Middle frontal gyrus (tissue), 1 donor: ENCODE measurements at regions not wholly inside any gene's neighbourhood (a gene's known extent, or its start where the extent isn't known, plus 50 kb on each side); places are given as distances from the start of the nearest gene placed in this dataset.

Experiments
- DNase-seq: peaks from one replicate; pipeline ENCODE4 v3.0.0-alpha.2; 2015; ENCODE audit warnings: low spot score; ENCODE audit errors: extremely low spot score

- no peak for DNase-seq
Measured at GRCh38 chr4:124276461-124276860, 436.1 kb downstream of the ANKRD50 start.

- DNase-seq, result no peak
Measured at GRCh38 chr4:124277691-124278090, 434.8 kb downstream of the ANKRD50 start.

- no peak for DNase-seq
Measured at GRCh38 chr4:124278477-124278876, 434.1 kb downstream of the ANKRD50 start.

GRCh38 chr4:124279741-124280140 is 432.8 kb downstream of the ANKRD50 start:
- no peak for DNase-seq

GRCh38 chr4:124282301-124282898 is 430.1 kb downstream of the ANKRD50 start:
- DNase-seq, result no peak

GRCh38 chr4:124288706-124289486 is 423.6 kb downstream of the ANKRD50 start:
- DNase-seq, result no peak

GRCh38 chr4:124290678-124291077 is 421.9 kb downstream of the ANKRD50 start:
- no peak for DNase-seq

GRCh38 chr4:124295413-124295812 is 417.1 kb downstream of the ANKRD50 start:
- no peak for DNase-seq

- no peak for DNase-seq
Measured at GRCh38 chr4:124304941-124305340, 407.6 kb downstream of the ANKRD50 start.

GRCh38 chr4:124306352-124306751 is 406.2 kb downstream of the ANKRD50 start:
- no peak for DNase-seq

GRCh38 chr4:124307143-124307542 is 405.4 kb downstream of the ANKRD50 start:
- no peak for DNase-seq

GRCh38 chr4:124318292-124318691 is 394.2 kb downstream of the ANKRD50 start:
- DNase-seq, result no peak

- no peak for DNase-seq
Measured at GRCh38 chr4:124321364-124321763, 391.2 kb downstream of the ANKRD50 start.

- DNase-seq, result no peak
Measured at GRCh38 chr4:124322234-124323065, 390.1 kb downstream of the ANKRD50 start.

GRCh38 chr4:124325690-124326089 is 386.8 kb downstream of the ANKRD50 start:
- DNase-seq, result no peak

GRCh38 chr4:124329134-124329533 is 383.4 kb downstream of the ANKRD50 start:
- no peak for DNase-seq

- DNase-seq, result no peak
Measured at GRCh38 chr4:124330045-124330444, 382.5 kb downstream of the ANKRD50 start.

GRCh38 chr4:124331781-124332180 is 380.8 kb downstream of the ANKRD50 start:
- DNase-seq, result no peak

- no peak for DNase-seq
Measured at GRCh38 chr4:124333466-124333865, 379.1 kb downstream of the ANKRD50 start.

GRCh38 chr4:124334119-124334518 is 378.4 kb downstream of the ANKRD50 start:
- peak; percentile 26 for DNase-seq

- DNase-seq, result no peak
Measured at GRCh38 chr4:124337874-124338273, 374.7 kb downstream of the ANKRD50 start.

GRCh38 chr4:124343661-124344171 is 368.8 kb downstream of the ANKRD50 start:
- no peak for DNase-seq
